H1 (cell line): ENCODE measurements at regions not wholly inside any gene's neighbourhood (a gene's known extent, or its start where the extent isn't known, plus 50 kb on each side); places are given as distances from the start of the nearest gene placed in this dataset.
A peak's percentile ranks its signal among the peaks of the same experiment; 100 is the strongest.

Experiments used
- CTCF ChIA-PET: fragments of 300-600 bp; sonication (Branson Sonifier 250); formaldehyde crosslinking; loops from one replicate; lab custom pipeline; 2021; ENCODE audit not compliant: partially characterized antibody; lab: Charles Lee
- POLR2A ChIA-PET: fragments of 300-600 bp; sonication (Branson Sonifier 250); formaldehyde crosslinking; loops from one replicate; lab custom pipeline; 2021; ENCODE audit warnings: inconsistent platforms; ENCODE audit not compliant: partially characterized antibody; lab: Charles Lee
- DNase-seq, 2 experiments: peaks; one replicate each; pipeline versions ENCODE4 v3.0.0 to v3.0.0-alpha.2; 2010 to 2022; ENCODE audit warnings: low spot score in 2 of 2, low read depth in 1 of 2, mixed read lengths in 1 of 2
- FAIRE-seq: peaks from 2 replicates; lab custom pipeline; 2011; peaks lifted over from hg19 to GRCh38; lab: Jason Lieb, UNC
- H2AFZ ChIP-seq: 2 replicates; pipeline ENCODE4 v1.8.1; 2012; ENCODE audit warnings: low read length, inconsistent platforms
- H2AK5ac ChIP-seq: 2 replicates; pipeline ENCODE4 v1.6.1; 2013; ENCODE audit warnings: low read depth, low read length
- H2BK120ac ChIP-seq: replicated peaks from 2 replicates; pipeline ENCODE3; 2013; ENCODE audit warnings: low read depth, low read length, inconsistent platforms
- H2BK12ac ChIP-seq: 2 replicates; pipeline ENCODE4 v1.6.1; 2013; ENCODE audit warnings: low read depth, low read length
- H2BK15ac ChIP-seq: 2 replicates; pipeline ENCODE4 v1.6.1; 2013; ENCODE audit warnings: low read length
- H2BK20ac ChIP-seq: 2 replicates; pipeline ENCODE4 v1.6.1; 2013; ENCODE audit warnings: low read length
- H2BK5ac ChIP-seq: 2 replicates; pipeline ENCODE4 v1.6.1; 2013; ENCODE audit warnings: low read depth, low read length
- H3K14ac ChIP-seq: 2 replicates; pipeline ENCODE4 v1.6.1; 2013; ENCODE audit warnings: inconsistent platforms; ENCODE audit not compliant: insufficient read length
- H3K18ac ChIP-seq: 2 replicates; pipeline ENCODE4 v1.6.1; 2013; ENCODE audit warnings: low read length; ENCODE audit errors: extremely low read depth
- H3K23ac ChIP-seq: 2 replicates; pipeline ENCODE4 v1.6.1; 2013; ENCODE audit warnings: inconsistent platforms; ENCODE audit not compliant: insufficient read length
- H3K23me2 ChIP-seq: 2 replicates; pipeline ENCODE4 v1.6.1; 2013; ENCODE audit warnings: low read depth, low read length
- H3K27ac ChIP-seq: 2 replicates; pipeline ENCODE4 v1.6.1; 2011; ENCODE audit warnings: low read depth, low read length, inconsistent platforms
- H3K27me3 ChIP-seq, 4 experiments: replicated peaks in 1 of 4; 1 replicate in 1 of 4; 2 replicates in 3 of 4; pipeline versions ENCODE4 v1.6.1 to v1.8.1; 2011 to 2013; ENCODE audit warnings: low read length in 3 of 4, mild to moderate bottlenecking in 3 of 4, inconsistent platforms in 2 of 4, mixed read lengths in 2 of 4, moderate library complexity in 1 of 4; ENCODE audit not compliant: control insufficient read depth in 3 of 4, insufficient read depth in 3 of 4; ENCODE audit errors: extremely low read depth in 1 of 4
- H3K36me3 ChIP-seq, 4 experiments: 2 replicates each; pipeline versions ENCODE4 v1.6.1 to v1.8.1; 2011 to 2013; ENCODE audit warnings: mild to moderate bottlenecking in 4 of 4, low read length in 3 of 4, moderate library complexity in 2 of 4, control low read depth in 1 of 4, inconsistent platforms in 1 of 4; ENCODE audit not compliant: insufficient read depth in 4 of 4, control insufficient read depth in 2 of 4
- H3K4ac ChIP-seq: replicated peaks from 2 replicates; pipeline ENCODE3; 2013; ENCODE audit warnings: low read length, low read depth, mixed read lengths, inconsistent platforms; ENCODE audit not compliant: insufficient read length
- H3K4me1 ChIP-seq, 4 experiments: replicated peaks in 1 of 4; 1 replicate in 1 of 4; 2 replicates in 3 of 4; pipeline versions ENCODE4 v1.6.1 to v1.8.1; 2011 to 2013; ENCODE audit warnings: low read length in 3 of 4, inconsistent platforms in 2 of 4, mixed read lengths in 1 of 4; ENCODE audit not compliant: insufficient read depth in 4 of 4, control insufficient read depth in 3 of 4
- H3K4me2 ChIP-seq, 2 experiments: 2 replicates each; pipeline versions ENCODE4 v1.6.1 to v1.8.1; 2011 to 2013; ENCODE audit warnings: low read depth in 2 of 2, low read length in 2 of 2, control low read depth in 1 of 2, inconsistent platforms in 1 of 2, mild to moderate bottlenecking in 1 of 2; ENCODE audit not compliant: insufficient read depth in 1 of 2
- H3K4me3 ChIP-seq, 4 experiments: fragments of 200-600, 300-600 bp in 1 of 4; sonication (generic), shearing (Covaris generic), sonication (Bioruptor Twin) in 1 of 4; 2 replicates each; pipeline versions ENCODE4 v1.5.1 to v1.8.1; 2011 to 2016; ENCODE audit warnings: low read length in 4 of 4, low read depth in 3 of 4, control low read depth in 2 of 4, inconsistent platforms in 2 of 4, mild to moderate bottlenecking in 2 of 4, mixed read lengths in 1 of 4, moderate library complexity in 1 of 4; ENCODE audit not compliant: insufficient read depth in 2 of 4; ENCODE audit errors: extremely low read depth in 1 of 4
- H3K56ac ChIP-seq: replicated peaks from 2 replicates; pipeline ENCODE3; 2013; ENCODE audit warnings: low read depth, mild to moderate bottlenecking, mixed read lengths, low read length, inconsistent platforms; ENCODE audit not compliant: insufficient read length
- H3K79me1 ChIP-seq: 2 replicates; pipeline ENCODE4 v1.6.1; 2013; ENCODE audit warnings: low read depth, low read length, control low read depth
- H3K79me2 ChIP-seq, 2 experiments: 2 replicates each; pipeline versions ENCODE4 v1.6.1 to v1.8.1; 2012 to 2013; ENCODE audit warnings: low read length in 2 of 2, mild to moderate bottlenecking in 2 of 2, inconsistent platforms in 1 of 2; ENCODE audit not compliant: insufficient read depth in 2 of 2, control insufficient read depth in 1 of 2
- H3K9ac ChIP-seq, 4 experiments: replicated peaks in 1 of 4; 1 replicate in 1 of 4; 2 replicates in 3 of 4; pipeline versions ENCODE4 v1.6.1 to v1.8.1; 2011 to 2013; ENCODE audit warnings: low read depth in 3 of 4, low read length in 3 of 4, control low read depth in 2 of 4, mild to moderate bottlenecking in 2 of 4, moderate library complexity in 2 of 4, inconsistent platforms in 1 of 4; ENCODE audit errors: extremely low read depth in 1 of 4
- H3K9me3 ChIP-seq, 2 experiments: 2 replicates each; pipeline versions ENCODE4 v1.6.1 to v1.8.1; 2012 to 2013; ENCODE audit warnings: mild to moderate bottlenecking in 2 of 2, moderate library complexity in 2 of 2, control low read depth in 1 of 2, inconsistent platforms in 1 of 2, low read depth in 1 of 2, low read length in 1 of 2, mixed read lengths in 1 of 2; ENCODE audit not compliant: insufficient read depth in 2 of 2
- H4K20me1 ChIP-seq, 2 experiments: replicated peaks in 1 of 2; 2 replicates each; pipeline versions ENCODE3 to v1.8.1; 2011 to 2013; ENCODE audit warnings: inconsistent platforms in 2 of 2, low read length in 2 of 2, mild to moderate bottlenecking in 1 of 2; ENCODE audit not compliant: insufficient read depth in 2 of 2, control insufficient read depth in 1 of 2
- H4K5ac ChIP-seq: 2 replicates; pipeline ENCODE4 v1.6.1; 2013; ENCODE audit warnings: low read length, low read depth, mixed read lengths, inconsistent platforms; ENCODE audit not compliant: insufficient read length
- H4K8ac ChIP-seq: 2 replicates; pipeline ENCODE4 v1.8.0; 2013; ENCODE audit warnings: mild to moderate bottlenecking, moderate library complexity, low read length, inconsistent platforms; ENCODE audit not compliant: insufficient read depth; ENCODE audit errors: extremely low read depth
- H4K91ac ChIP-seq: replicated peaks from 2 replicates; pipeline ENCODE3; 2013; ENCODE audit warnings: low read length, mixed read lengths, inconsistent platforms; ENCODE audit not compliant: insufficient read length
- ATF3 ChIP-seq: IDR thresholded peaks from 2 replicates; pipeline ENCODE4 v1.6.1; 2011; ENCODE audit warnings: low read depth, mild to moderate bottlenecking, low read length; ENCODE audit not compliant: insufficient read depth
- BCL11A ChIP-seq, 2 experiments: IDR thresholded peaks; one replicate each; pipeline ENCODE4 v1.6.1; 2011; ENCODE audit warnings: low read depth in 2 of 2, low read length in 2 of 2, mild to moderate bottlenecking in 2 of 2
- CHD1 ChIP-seq: IDR thresholded peaks from 2 replicates; pipeline ENCODE4 v1.6.1; 2012; ENCODE audit warnings: low read depth, low read length, improper control_type of control experiment
- EP300 ChIP-seq, 2 experiments: IDR thresholded peaks; 1 replicate in 1 of 2; 2 replicates in 1 of 2; pipeline ENCODE4 v1.6.1; 2011 to 2012; ENCODE audit warnings: low read depth in 2 of 2, low read length in 2 of 2, mild to moderate bottlenecking in 2 of 2, borderline replicate concordance in 1 of 2, inconsistent platforms in 1 of 2, moderate library complexity in 1 of 2
- JUND ChIP-seq: IDR thresholded peaks from 2 replicates; pipeline ENCODE4 v1.6.1; 2011; ENCODE audit warnings: mild to moderate bottlenecking, improper control_type of control experiment, low read length
- KDM4A ChIP-seq: IDR thresholded peaks from one replicate; pipeline ENCODE4 v1.7.1; 2012; ENCODE audit warnings: low read depth, mild to moderate bottlenecking, moderate library complexity, low read length, inconsistent platforms; ENCODE audit not compliant: severe bottlenecking
- MAFK ChIP-seq: IDR thresholded peaks from 2 replicates; pipeline ENCODE4 v1.6.1; 2012; ENCODE audit warnings: low read depth, mild to moderate bottlenecking, improper control_type of control experiment, low read length
- POLR2A ChIP-seq, 2 experiments: IDR thresholded peaks; 1 replicate in 1 of 2; 2 replicates in 1 of 2; pipeline ENCODE4 v1.6.1; 2011; ENCODE audit warnings: low read depth in 2 of 2, low read length in 2 of 2, mild to moderate bottlenecking in 2 of 2; ENCODE audit errors: control extremely low read depth in 1 of 2
- RAD21 ChIP-seq, 2 experiments: IDR thresholded peaks in 1 of 2; conservative IDR thresholded peaks in 1 of 2; 2 replicates each; pipeline ENCODE4 v1.6.1; 2011; ENCODE audit warnings: low read depth in 2 of 2, low read length in 2 of 2, improper control_type of control experiment in 1 of 2, inconsistent platforms in 1 of 2, mild to moderate bottlenecking in 1 of 2, moderate library complexity in 1 of 2
- SAP30 ChIP-seq: fragments of 300-600 bp; sonication (generic); IDR thresholded peaks from 2 replicates; pipeline ENCODE4 v1.7.1; 2012; ENCODE audit warnings: low read length, moderate library complexity, mild to moderate bottlenecking, inconsistent platforms; ENCODE audit not compliant: insufficient read depth, insufficient replicate concordance
- SP1 ChIP-seq: IDR thresholded peaks from 2 replicates; pipeline ENCODE4 v1.6.1; 2011; ENCODE audit warnings: low read depth, low read length
- SRF ChIP-seq: IDR thresholded peaks from 2 replicates; pipeline ENCODE4 v1.6.1; 2011; ENCODE audit warnings: mild to moderate bottlenecking, low read depth, low read length, moderate library complexity
- TBP ChIP-seq: IDR thresholded peaks from 2 replicates; pipeline ENCODE4 v1.6.1; 2011; ENCODE audit warnings: low read depth, low read length, improper control_type of control experiment
- TEAD4 ChIP-seq: IDR thresholded peaks from 2 replicates; pipeline ENCODE4 v1.6.1; 2012; ENCODE audit warnings: low read depth, low read length, inconsistent platforms, mixed read lengths
- WGBS, 2 experiments: shearing (Covaris generic) in 1 of 2; methylation state at CpG; one replicate each; pipeline versions ENCODE4 v1.1.6 to v1.1.7; 2013 to 2015; ENCODE audit warnings: low lambda C conversion rate in 2 of 2, mixed read lengths in 2 of 2, inconsistent platforms in 1 of 2, low coverage in 1 of 2, missing lambda C conversion rate in 1 of 2; ENCODE audit not compliant: insufficient replicate concordance in 2 of 2, insufficient coverage in 1 of 2, insufficient read length in 1 of 2; ENCODE audit errors: extremely low coverage in 1 of 2, missing lambda C conversion rate in 1 of 2; 5-methylcytosine and 5-hydroxymethylcytosine counted together

- Histone ChIP-seq H3K18ac (no peak overlapping the region), H4K91ac (no peak overlapping the region), H3K9ac (no peak overlapping the region; a peak in 1 of 7 replicates), H2AFZ (peak overlapping the region; percentile 74), H3K23ac (no peak overlapping the region), H3K27me3 (no peaks in the 10 kb centered on the region), H2BK120ac (no peak overlapping the region), H3K14ac (no peak overlapping the region), H2BK20ac (no peak overlapping the region), H3K4ac (no peak overlapping the region), H3K79me1 (no peaks in the 10 kb centered on the region), H3K4me2 (no peak overlapping the region), H3K23me2 (no peaks in the 10 kb centered on the region), H3K27ac (no peak overlapping the region), H2BK15ac (no peak overlapping the region), H4K20me1 (no peaks in the 10 kb centered on the region), H3K4me3 (no peak overlapping the region), H2BK5ac (no peak overlapping the region), H4K8ac (no peak overlapping the region), H3K79me2 (no peaks in the 10 kb centered on the region), H2BK12ac (no peak overlapping the region), H3K9me3 (no peaks in the 10 kb centered on the region), H3K36me3 (no peaks in the 10 kb centered on the region), H4K5ac (no peak overlapping the region), H3K4me1 (no peaks in the 10 kb centered on the region), H3K56ac (no peak overlapping the region), H2AK5ac (no peak overlapping the region)
- ChIA-PET POLR2A (no interaction called here), CTCF (interaction anchor here (0.5 kb wide), 1 partner anchor 294 kb away, joined by 4 read pairs; no protein-coding TSS in a partner anchor)
- WGBS, 2 experiments, result 63% methylated on average over 2 of the region's 2 CpGs; no CpG with 5 or more reads in 1 of the 2 experiments
- no peak for DNase-seq
- no peak for FAIRE-seq
- TF ChIP-seq POLR2A (IDR thresholded peaks at IDR 0.05; ENCODE audit: control extremely low read depth in 1 of 2, low read depth in 2 of 2, low read length in 2 of 2) (no peak), TBP (no peak), SRF (no peak), SAP30 (no peak), MAFK (no peak), RAD21 (IDR thresholded peaks at IDR 0.05 in 1 of 2, conservative IDR thresholded peaks at IDR 0.05 in 1 of 2; ENCODE audit: low read depth in 2 of 2, low read length in 2 of 2) (no peak), CHD1 (no peak), SP1 (no peak), BCL11A (IDR thresholded peaks at IDR 0.05; ENCODE audit: low read depth in 2 of 2, low read length in 2 of 2) (no peak), JUND (no peak), TEAD4 (no peak), ATF3 (no peak), EP300 (IDR thresholded peaks at IDR 0.05; ENCODE audit: borderline replicate concordance in 1 of 2, low read depth in 2 of 2, low read length in 2 of 2) (no peak), KDM4A (no peak)
Measured at GRCh38 chr18:27839141-27839540, 337.8 kb downstream of the CDH2 start.
